HG03097 (cell line): ENCODE measurements at regions not wholly inside any gene's neighbourhood (a gene's known extent, or its start where the extent isn't known, plus 50 kb on each side); places are given as distances from the start of the nearest gene placed in this dataset.
"Not testable (repeated sequence)": the region's sequence is repeated elsewhere in the genome, so short reads cannot be mapped to it uniquely, and the experiment has no call there.

ENCODE experiments used
- ATAC-seq: cut with Tn5 transposase; IDR thresholded peaks from one replicate; pipeline ENCODE4 v1.9.1; 2021; ENCODE audit not compliant: unreplicated experiment, low FRiP score

- ATAC-seq = no peak
Observed at GRCh38 chr13:33409673-33410510, 124.3 kb upstream of the STARD13 start.

- ATAC-seq = no peak
Observed at GRCh38 chr13:33410619-33411018, 125.1 kb upstream of the STARD13 start.

GRCh38 chr13:33411312-33411711 lies 125.8 kb upstream of the STARD13 start:
- no peak for ATAC-seq

GRCh38 chr13:33415822-33416221 lies 130.3 kb upstream of the STARD13 start:
- ATAC-seq = no peak

GRCh38 chr13:33418224-33418953 lies 132.8 kb upstream of the STARD13 start:
- not testable (repeated sequence) for ATAC-seq

DNA sequence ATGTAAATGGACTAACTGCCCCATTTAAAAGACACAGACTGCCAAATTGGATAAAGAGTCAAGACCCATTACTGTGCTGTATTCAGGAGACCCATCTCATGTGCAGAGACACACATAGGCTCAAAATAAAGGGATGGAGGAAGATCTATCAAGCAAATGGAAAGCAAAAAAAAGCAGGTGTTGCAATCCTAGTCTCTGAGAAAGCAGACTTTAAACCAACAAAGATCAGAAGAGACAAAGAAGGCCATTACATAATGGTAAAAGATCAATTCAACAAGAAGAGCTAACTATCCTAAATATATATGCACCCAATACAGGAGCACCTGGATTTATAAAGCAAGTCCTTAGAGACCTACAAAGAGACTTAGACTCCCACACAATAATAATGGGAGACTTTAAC lies 134.6 kb upstream of the STARD13 start:
- ATAC-seq = not testable (repeated sequence)

DNA sequence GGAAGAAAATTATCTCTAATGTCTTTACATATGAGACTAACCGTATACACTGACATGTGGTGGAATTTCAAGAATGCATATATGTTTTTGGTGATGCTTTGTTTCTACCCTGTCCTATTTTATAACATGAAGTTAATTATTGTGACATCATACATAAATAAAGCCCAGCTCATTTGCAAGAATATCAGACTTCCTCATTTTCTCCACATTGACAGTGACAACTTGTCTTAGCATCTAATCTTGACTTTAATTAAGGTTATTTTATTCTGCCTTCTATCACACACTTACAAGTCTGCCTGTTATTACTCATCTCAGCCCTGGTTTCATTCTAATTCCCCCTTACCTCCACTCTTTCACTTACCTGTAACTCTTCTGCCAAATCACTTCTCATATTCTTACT lies 140.6 kb upstream of the STARD13 start:
- ATAC-seq = no peak

- no peak for ATAC-seq
Observed at GRCh38 chr13:33433316-33433715, 147.8 kb upstream of the STARD13 start.

- ATAC-seq = no peak
Observed at GRCh38 chr13:33434676-33435075, 149.1 kb upstream of the STARD13 start.

- ATAC-seq = no peak
Observed at GRCh38 chr13:33435207-33435606, 149.7 kb upstream of the STARD13 start.

DNA sequence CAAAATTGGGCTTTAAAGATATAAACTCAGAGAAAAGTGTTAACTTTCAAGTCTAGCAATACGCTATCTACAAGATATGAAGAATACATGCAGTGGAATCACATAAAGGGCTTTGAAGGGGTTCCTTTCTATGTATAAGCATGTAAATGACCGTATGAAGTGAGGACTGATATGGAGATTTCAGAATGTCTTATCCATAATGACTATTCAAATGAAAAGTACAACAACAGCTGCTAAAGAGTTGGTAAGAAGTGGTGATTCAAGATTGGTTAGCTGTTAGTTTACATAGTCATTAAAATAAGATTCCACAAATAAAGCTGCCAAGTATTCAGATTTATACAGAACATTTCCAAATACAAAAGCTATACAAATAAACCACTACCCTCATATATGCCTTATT lies 153.4 kb upstream of the STARD13 start:
- ATAC-seq = no peak

GRCh38 chr13:33441015-33441414 lies 155.5 kb upstream of the STARD13 start:
- ATAC-seq = no peak

DNA sequence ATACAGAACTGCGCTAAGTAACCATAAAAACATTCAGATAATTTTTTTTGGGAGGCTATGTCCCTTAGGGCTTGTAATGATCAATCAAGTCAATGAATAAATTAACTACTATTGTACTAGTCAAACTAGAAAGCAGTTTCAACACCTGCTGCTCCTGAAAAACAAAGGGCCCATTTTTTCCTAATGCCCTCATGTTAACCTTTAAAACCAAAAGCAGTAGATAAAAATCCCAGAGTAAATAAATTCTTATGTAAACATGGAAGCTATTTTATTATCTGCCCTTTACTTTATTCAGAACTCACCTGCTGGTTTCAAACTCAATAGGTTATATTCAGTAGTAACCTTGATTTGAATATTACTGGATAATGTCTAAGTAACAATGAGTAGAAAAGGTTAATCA lies 159.5 kb upstream of the STARD13 start:
- ATAC-seq = no peak

DNA sequence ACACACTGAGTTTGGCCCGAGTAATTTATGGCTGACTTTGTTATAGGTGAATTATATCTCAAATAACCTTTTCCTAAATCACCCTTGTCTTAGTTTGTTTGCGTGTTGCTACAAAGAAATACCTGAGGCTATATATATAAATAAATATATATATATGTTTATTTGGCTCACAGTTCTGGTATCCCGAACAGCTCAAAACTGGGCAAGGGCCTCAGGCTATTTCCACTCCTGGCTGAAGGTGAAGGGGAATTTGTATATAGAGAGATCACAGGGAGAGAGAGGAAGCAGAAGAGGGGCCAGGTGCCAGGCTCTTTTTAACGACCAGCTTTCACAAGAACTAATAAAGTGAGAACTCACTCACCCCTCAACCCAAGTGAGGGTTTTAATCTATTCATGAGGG lies 159.9 kb upstream of the STARD13 start:
- no peak for ATAC-seq

DNA sequence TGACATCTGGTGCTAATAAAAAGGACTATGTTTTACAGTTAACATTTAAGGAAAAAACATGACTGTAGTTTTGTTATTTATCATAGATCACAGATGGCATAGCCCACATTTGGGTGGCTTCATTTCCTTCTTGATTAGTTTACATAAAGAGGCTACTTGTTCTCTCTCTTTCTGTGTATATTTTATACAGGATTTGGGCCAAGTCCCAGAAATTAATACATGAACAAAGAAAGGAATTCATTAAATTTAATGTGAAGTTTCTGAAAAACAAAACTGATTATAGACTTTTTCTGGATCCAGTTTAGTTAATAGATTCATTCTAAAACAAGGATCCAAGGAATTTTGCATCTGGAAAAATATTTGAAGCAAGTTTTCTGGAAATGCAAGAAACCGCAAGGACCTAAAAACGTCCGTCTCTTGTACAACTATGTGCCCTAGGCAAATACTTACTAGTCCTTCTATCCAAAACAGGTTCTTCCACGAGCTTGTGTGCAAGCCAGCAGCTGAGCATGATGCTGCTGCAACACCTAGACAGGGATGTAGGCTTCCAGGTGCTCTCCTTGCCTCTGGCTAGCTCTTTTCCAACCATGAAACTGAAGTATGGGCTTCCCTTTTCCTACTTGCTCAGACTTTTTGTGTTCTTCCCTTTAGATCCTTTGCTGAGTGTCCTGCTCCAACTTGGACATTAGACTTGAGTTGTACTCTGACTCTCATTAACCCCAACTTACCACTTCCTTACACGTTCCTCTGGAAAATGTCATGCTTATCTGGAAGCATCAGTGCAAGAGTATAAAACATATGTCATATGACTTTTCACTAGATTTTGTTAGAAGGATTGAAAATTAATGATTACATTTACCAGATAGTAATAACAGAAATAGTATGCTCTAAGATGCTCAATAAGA lies 161.5 kb upstream of the STARD13 start:
- no peak for ATAC-seq

DNA sequence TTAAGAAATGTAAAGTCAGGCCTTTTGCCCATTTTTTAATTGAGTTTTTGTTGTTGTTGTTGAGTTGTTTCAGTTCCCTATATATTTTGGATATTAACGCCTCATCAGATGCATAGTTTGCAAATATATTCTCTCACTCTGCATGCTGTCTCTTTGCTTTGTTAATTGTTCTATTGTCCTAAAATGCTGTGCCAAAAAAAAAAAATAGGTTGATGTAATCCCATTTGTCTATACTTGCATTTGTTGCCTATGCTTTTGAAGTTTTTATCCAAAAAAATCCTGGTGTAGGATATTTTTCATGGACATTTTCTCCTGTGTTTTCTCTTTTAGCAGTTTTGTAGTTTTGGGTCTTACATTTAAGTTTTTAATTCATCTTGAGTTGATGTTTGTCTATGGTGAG lies 163.3 kb upstream of the STARD13 start:
- no peak for ATAC-seq

DNA sequence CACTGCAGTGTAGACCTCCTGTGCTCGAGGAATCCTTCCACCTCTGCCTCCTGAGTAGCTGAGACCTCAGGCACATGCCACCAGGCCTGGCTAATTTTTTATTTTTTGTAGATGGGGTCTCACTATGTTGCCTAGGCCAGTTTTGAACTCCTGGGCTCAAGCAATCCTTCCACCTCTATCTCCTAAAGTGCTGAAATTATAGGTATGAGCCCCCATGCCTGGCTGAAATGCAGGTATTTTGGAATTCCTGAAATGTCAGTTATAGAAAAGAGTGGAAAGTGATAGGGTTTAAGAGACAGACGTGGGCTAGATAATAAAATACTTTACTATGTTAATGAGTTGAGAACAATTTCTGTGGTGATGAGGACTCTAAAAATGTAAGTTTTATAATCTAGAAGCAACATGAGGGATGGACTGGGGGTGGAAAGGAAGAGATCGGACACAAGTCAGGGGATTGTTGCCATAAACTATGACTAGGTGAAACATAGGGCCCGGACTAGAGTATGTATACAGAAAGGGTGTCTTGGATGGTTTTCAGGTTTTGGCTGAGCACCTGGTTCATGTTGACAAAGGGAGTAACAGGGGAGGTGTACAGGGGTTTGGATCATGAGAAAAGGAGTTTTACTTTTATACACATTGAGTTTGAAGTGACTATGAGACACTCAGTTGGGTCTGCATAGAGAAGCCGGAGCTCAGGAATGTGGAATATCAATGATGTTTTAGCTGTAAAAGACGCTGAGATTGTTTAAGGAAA lies 165.6 kb upstream of the STARD13 start:
- ATAC-seq = no peak

DNA sequence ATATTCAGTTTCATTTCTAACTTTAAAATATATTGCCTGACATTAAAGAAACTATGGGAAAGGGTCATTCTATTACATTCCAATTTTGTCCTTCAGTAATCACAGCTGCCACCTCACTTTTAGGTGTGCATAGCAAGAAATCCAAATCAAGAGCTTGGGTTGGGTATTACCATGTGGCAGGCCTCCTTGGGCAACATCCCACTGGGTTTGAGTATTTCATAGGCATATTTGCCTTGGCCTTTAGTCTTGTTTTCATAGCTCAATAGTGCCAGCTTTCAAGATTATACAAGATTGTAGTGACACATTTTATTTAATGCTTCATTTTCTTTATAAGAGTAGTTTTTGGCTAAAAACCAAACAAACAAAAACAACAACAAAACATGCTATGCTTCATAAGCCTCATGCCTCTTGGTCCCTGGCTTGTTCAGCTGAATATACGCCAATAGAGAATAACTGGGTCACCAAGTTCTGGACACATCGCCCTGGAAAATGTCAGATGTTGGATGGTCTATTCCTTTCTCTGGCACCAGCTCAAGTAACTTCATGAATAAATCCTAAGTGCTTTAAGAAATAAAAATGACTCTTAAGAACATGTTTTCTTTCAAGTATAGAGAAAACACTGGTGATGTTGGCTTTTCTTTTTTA lies 167.4 kb upstream of the STARD13 start:
- ATAC-seq = no peak

DNA sequence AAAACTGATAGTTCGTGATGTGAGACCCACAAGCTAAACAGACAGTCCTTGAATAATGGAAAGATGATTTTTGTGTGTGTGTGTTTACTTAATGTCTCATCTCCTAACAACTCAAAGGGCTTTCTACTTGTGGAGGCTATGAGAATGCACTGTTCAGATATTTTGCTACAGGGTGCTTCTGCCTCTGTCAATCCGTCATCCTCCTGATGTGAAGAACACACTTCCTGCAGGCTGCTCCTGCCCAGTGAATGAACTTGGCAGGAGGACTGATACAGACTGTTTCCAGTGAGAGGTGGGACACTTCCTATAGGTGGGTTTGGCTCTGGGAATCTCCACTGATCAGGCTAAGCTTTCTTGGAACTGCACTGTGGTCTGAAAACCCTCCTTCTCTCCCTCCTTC lies 168.4 kb upstream of the STARD13 start:
- no peak for ATAC-seq
